ENCODE measurements at regions not wholly inside any gene's neighbourhood (a gene's known extent, or its start where the extent isn't known, plus 50 kb on each side); places are given as distances from the start of the nearest gene placed in this dataset.

GRCh38 chr3:194046531-194046930, 89.4 kb upstream of the HES1 start:
- TF ChIP-seq MAX (IDR thresholded peaks at IDR 0.05) (no peak), CREB1 (IDR thresholded peaks at IDR 0.05) (no peak), EZH2 (IDR thresholded peaks at IDR 0.05; ENCODE audit: low read depth, low read length, severe bottlenecking) (no peak), POLR2A (IDR thresholded peaks at IDR 0.05; ENCODE audit: control extremely low read depth in 1 of 2, low read depth in 2 of 2, low read length in 2 of 2) (no peak), CTCF (IDR thresholded peaks at IDR 0.05; ENCODE audit: control extremely low read depth in 1 of 3, insufficient read depth in 1 of 3, low read depth in 1 of 3, low read length in 3 of 3) (no peak)

Data from H1 (cell line).